ENCODE measurements at regions not wholly inside any gene's neighbourhood (a gene's known extent, or its start where the extent isn't known, plus 50 kb on each side); places are given as distances from the start of the nearest gene placed in this dataset.

DNA sequence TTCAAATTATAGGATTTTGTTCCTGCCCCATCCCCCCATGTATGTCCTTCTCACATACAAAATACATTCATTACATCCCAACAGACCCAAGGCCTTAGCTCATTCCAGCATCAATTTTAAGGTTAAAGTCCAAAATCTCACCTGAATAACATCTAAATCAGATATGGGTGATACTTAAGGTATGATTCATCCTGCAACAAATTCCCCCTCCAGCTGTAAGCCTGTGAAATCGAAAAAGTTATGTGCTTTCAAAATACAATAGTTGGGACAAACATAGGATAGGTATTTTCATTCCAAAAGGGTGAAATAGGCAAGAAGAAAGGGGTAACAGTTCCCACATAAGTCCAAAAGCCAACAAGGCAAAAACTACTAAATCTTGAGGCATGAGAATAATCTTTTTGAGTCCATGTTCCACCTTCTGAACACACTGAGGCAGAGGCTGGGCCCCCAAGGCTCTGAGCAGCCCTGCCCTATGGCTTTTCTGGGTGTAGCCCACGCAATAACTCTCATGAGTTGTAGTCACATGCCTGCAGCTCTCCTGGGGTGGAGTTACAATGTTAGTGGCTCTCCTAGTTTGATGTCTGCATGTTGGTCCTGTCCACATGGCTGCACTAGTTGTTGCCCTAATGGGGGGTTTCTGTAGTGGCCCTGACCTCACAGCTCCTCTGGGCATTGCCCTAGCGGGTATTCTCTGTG, 243.9 kb upstream of the SMARCA2 start:
- intact Hi-C loops (cut with micrococcal nuclease), result no loop called here
- no peaks in the 10 kb centered on the region for H3K4me1 ChIP-seq (ENCODE audit: insufficient read depth, low read length)
- no peak overlapping the region for H3K27ac ChIP-seq (ENCODE audit: low read length)
- no peak overlapping the region for H3K4me2 ChIP-seq (ENCODE audit: low read length)
- H2AFZ ChIP-seq (ENCODE audit: low read length), result no peak overlapping the region
- no peaks in the 10 kb centered on the region for H3F3A ChIP-seq (ENCODE audit: low read length, unreplicated experiment)
- POLR2A ChIA-PET (ENCODE audit: unreplicated experiment), result no interaction called here
- H3K9me3 ChIP-seq (ENCODE audit: low read length), result no peaks in the 10 kb centered on the region
- H4K20me1 ChIP-seq (ENCODE audit: low read length), result no peaks in the 10 kb centered on the region
- H3K9ac ChIP-seq (ENCODE audit: low read length), result no peak overlapping the region
- no peaks in the 10 kb centered on the region for H3K27me3 ChIP-seq (ENCODE audit: low read length)
- TF ChIP-seq EZH2 (IDR thresholded peaks at IDR 0.05; ENCODE audit: low read length, unreplicated experiment) (no peak), EZH2phosphoT487 (IDR thresholded peaks at IDR 0.05; ENCODE audit: borderline replicate concordance, low read length) (no peak)
- TF ChIP-seq, protein P1, sequence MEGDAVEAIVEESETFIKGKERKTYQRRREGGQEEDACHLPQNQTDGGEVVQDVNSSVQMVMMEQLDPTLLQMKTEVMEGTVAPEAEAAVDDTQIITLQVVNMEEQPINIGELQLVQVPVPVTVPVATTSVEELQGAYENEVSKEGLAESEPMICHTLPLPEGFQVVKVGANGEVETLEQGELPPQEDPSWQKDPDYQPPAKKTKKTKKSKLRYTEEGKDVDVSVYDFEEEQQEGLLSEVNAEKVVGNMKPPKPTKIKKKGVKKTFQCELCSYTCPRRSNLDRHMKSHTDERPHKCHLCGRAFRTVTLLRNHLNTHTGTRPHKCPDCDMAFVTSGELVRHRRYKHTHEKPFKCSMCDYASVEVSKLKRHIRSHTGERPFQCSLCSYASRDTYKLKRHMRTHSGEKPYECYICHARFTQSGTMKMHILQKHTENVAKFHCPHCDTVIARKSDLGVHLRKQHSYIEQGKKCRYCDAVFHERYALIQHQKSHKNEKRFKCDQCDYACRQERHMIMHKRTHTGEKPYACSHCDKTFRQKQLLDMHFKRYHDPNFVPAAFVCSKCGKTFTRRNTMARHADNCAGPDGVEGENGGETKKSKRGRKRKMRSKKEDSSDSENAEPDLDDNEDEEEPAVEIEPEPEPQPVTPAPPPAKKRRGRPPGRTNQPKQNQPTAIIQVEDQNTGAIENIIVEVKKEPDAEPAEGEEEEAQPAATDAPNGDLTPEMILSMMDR (conservative IDR thresholded peaks at IDR 0.05; ENCODE audit: low read depth, low read length), result no peak
- ATAC-seq (no peak), DNase-seq (no peak)
- no peaks in the 10 kb centered on the region for H3K9me2 ChIP-seq (replicated peaks; ENCODE audit: low read length)
- BruUV-seq (replicated peaks), result no TSS peak
- no peaks in the 10 kb centered on the region for H3K36me3 ChIP-seq (ENCODE audit: low read depth, low read length)
- H3K79me2 ChIP-seq (ENCODE audit: low read length), result no peaks in the 10 kb centered on the region
- no peak overlapping the region for H3K4me3 ChIP-seq (ENCODE audit: low read length)
- CTCF ChIA-PET, result no interaction called here

DNA sequence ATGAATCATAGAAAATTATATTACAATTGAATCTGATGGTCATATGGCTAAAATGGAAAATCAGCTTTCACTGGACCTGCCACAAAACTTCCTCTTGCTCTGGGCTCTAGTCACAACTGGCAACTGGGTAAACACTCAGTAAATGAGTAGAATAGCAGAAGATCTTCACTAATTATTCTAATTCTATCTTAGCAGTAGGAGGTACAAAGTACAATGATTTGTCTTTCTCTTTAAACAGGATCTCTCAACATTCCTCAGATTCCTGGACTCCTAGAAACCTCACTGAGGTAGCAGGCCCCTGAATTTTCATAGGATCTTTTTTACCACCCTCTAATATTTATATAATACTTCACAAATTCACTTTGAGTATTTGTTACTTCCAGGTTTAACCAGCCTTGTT, 239.9 kb upstream of the SMARCA2 start:
- TF ChIP-seq EZH2 (IDR thresholded peaks at IDR 0.05; ENCODE audit: low read length, unreplicated experiment), result no peak
- TF ChIP-seq, protein P1 (conservative IDR thresholded peaks at IDR 0.05; ENCODE audit: low read depth, low read length), result no peak
- TF ChIP-seq EZH2phosphoT487 (IDR thresholded peaks at IDR 0.05; ENCODE audit: borderline replicate concordance, low read length), result no peak
- BruUV-seq (replicated peaks), result no TSS peak
- intact Hi-C loops (cut with micrococcal nuclease), result no loop called here
- no peak overlapping the region for H3K27ac ChIP-seq (ENCODE audit: low read length)
- no peaks in the 10 kb centered on the region for H3K9me2 ChIP-seq (replicated peaks; ENCODE audit: low read length)
- H3K9me3 ChIP-seq (ENCODE audit: low read length), result no peaks in the 10 kb centered on the region
- DNase-seq, result no peak
- no peaks in the 10 kb centered on the region for H3F3A ChIP-seq (ENCODE audit: low read length, unreplicated experiment)
- H3K9ac ChIP-seq (ENCODE audit: low read length), result no peak overlapping the region
- H3K27me3 ChIP-seq (ENCODE audit: low read length), result no peaks in the 10 kb centered on the region
- no peak overlapping the region for H3K4me3 ChIP-seq (ENCODE audit: low read length)
- CTCF ChIA-PET, result no interaction called here
- H3K4me2 ChIP-seq (ENCODE audit: low read length), result no peak overlapping the region
- no peaks in the 10 kb centered on the region for H4K20me1 ChIP-seq (ENCODE audit: low read length)
- no peaks in the 10 kb centered on the region for H3K36me3 ChIP-seq (ENCODE audit: low read depth, low read length)
- no peak for ATAC-seq
- H3K4me1 ChIP-seq (ENCODE audit: insufficient read depth, low read length), result no peaks in the 10 kb centered on the region
- H3K79me2 ChIP-seq (ENCODE audit: low read length), result no peaks in the 10 kb centered on the region
- H2AFZ ChIP-seq (ENCODE audit: low read length), result no peak overlapping the region
- POLR2A ChIA-PET (ENCODE audit: unreplicated experiment), result no interaction called here

DNA sequence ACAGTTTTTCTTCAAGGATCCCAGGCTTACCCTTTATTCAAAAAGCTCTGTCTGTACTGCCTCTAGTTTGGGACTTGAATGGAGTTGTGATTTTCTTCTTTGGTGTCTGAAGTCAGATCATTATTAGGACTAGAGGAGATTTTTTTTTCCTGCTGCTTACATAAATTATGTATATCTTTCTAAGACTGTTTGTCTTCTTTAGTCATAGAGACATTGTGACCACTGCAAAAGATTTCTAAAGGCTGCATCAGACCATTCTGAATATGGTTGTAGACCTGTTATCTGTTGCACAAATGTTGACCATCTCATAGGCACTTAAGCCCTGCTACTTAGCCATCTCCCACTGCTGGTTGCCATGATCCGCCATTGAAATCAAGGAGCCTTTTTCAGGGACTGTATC, 238.5 kb upstream of the SMARCA2 start:
- no peaks in the 10 kb centered on the region for H3K9me2 ChIP-seq (replicated peaks; ENCODE audit: low read length)
- no peaks in the 10 kb centered on the region for H3K9me3 ChIP-seq (ENCODE audit: low read length)
- no peak overlapping the region for H3K9ac ChIP-seq (ENCODE audit: low read length)
- no peak overlapping the region for H3K27ac ChIP-seq (ENCODE audit: low read length)
- intact Hi-C loops (cut with micrococcal nuclease), result no loop called here
- BruUV-seq (replicated peaks), result no TSS peak
- TF ChIP-seq EZH2 (IDR thresholded peaks at IDR 0.05; ENCODE audit: low read length, unreplicated experiment), result no peak
- no peak for TF ChIP-seq EZH2phosphoT487 (IDR thresholded peaks at IDR 0.05; ENCODE audit: borderline replicate concordance, low read length)
- TF ChIP-seq, protein P1 (conservative IDR thresholded peaks at IDR 0.05; ENCODE audit: low read depth, low read length), result no peak
- ATAC-seq (no peak), DNase-seq (no peak)
- no peak overlapping the region for H2AFZ ChIP-seq (ENCODE audit: low read length)
- H3K4me3 ChIP-seq (ENCODE audit: low read length), result no peak overlapping the region
- no peaks in the 10 kb centered on the region for H3K27me3 ChIP-seq (ENCODE audit: low read length)
- H3K79me2 ChIP-seq (ENCODE audit: low read length), result no peaks in the 10 kb centered on the region
- H3K36me3 ChIP-seq (ENCODE audit: low read depth, low read length), result no peaks in the 10 kb centered on the region
- no peaks in the 10 kb centered on the region for H3K4me1 ChIP-seq (ENCODE audit: insufficient read depth, low read length)
- ChIA-PET POLR2A (ENCODE audit: unreplicated experiment) (no interaction called here), CTCF (no interaction called here)
- no peak overlapping the region for H3K4me2 ChIP-seq (ENCODE audit: low read length)
- H4K20me1 ChIP-seq (ENCODE audit: low read length), result no peaks in the 10 kb centered on the region
- H3F3A ChIP-seq (ENCODE audit: low read length, unreplicated experiment), result no peaks in the 10 kb centered on the region
